Prostate gland (tissue), 2 donors: ENCODE measurements at regions not wholly inside any gene's neighbourhood (a gene's known extent, or its start where the extent isn't known, plus 50 kb on each side); places are given as distances from the start of the nearest gene placed in this dataset.
"Not testable (repeated sequence)": the region's sequence is repeated elsewhere in the genome, so short reads cannot be mapped to it uniquely, and the experiment has no call there.

Source experiments
- DNase-seq: peaks from one replicate; pipeline ENCODE4 v3.0.0-alpha.2; 2019; ENCODE audit warnings: low spot score
- H3K27ac ChIP-seq, 2 donors: fragments of 200-600 bp; sonication (generic); 2 replicates each; pipeline ENCODE4 v1.5.1; 2017 to 2019
- H3K27me3 ChIP-seq: fragments of 200-600 bp; sonication (generic); replicated peaks from 2 replicates; pipeline ENCODE4 v1.5.1; 2019; ENCODE audit not compliant: insufficient read depth
- H3K36me3 ChIP-seq, 2 donors: fragments of 200-600 bp; sonication (generic); 1 replicate in 1 of 2; 2 replicates in 1 of 2; pipeline versions ENCODE4 v1.5.1 to v1.8.1; 2017 to 2019
- H3K4me1 ChIP-seq: fragments of 200-600 bp; sonication (generic); replicated peaks from 2 replicates; pipeline ENCODE4 v1.5.1; 2019
- H3K4me3 ChIP-seq, 2 donors: fragments of 200-600 bp; sonication (generic); 2 replicates each; pipeline ENCODE4 v1.5.1; 2017 to 2019
- H3K9me3 ChIP-seq: fragments of 200-600 bp; sonication (generic); 2 replicates; pipeline ENCODE4 v1.5.1; 2017
- POLR2A ChIP-seq: fragments of 450-650 bp; IDR thresholded peaks from one replicate; pipeline ENCODE4 v1.6.1; 2016; ENCODE audit warnings: antibody characterized with exemption, mild to moderate bottlenecking
- POLR2AphosphoS5 ChIP-seq: sonication (generic); formaldehyde crosslinking; IDR thresholded peaks from one replicate; pipeline ENCODE4 v1.6.1; 2017; ENCODE audit warnings: antibody characterized with exemption
- whole genome bisulfite sequencing: methylation state at CpG from one replicate; pipeline ENCODE4 v1.1.5; 2018; 5-methylcytosine and 5-hydroxymethylcytosine counted together
- intact Hi-C: fragments of 100-400 bp; cut with DNase I; formaldehyde crosslinking; loops from one replicate; pipeline ENCODE4 v1.14.2; 2022
- TF ChIP-seq, protein P1 (sequence below), 4 experiments: fragments of 200-600 bp in 2 of 4; fragments of 450-650 bp in 2 of 4; sonication (generic) in 2 of 4; IDR thresholded peaks; 1 replicate in 3 of 4; 2 replicates in 1 of 4; pipeline ENCODE4 v1.5.1; 2016 to 2019; ENCODE audit warnings: antibody characterized with exemption in 4 of 4, mild to moderate bottlenecking in 2 of 4, moderate library complexity in 2 of 4

DNA sequence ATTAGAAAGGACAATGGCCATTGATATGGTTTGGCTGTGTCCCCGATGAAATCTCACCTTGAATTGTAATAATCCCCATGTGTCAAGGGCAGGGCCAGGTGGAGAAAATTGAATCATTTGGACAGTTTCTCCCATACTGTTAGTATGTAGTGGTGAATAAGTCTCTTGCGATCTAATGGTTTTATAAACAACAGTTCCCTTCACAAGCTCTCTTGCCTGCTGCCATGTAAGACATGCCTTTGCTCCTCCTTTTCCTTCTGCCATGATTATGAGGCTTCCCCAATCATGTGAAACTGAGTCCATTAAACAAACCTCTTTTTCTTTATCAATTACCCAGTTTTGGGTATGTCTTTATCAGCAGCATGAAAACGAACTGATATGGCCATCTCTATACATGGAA is 302.7 kb downstream of the SFMBT2 start:
- DNase-seq, result no peak
- Histone ChIP-seq H3K27me3 (no peaks in the 10 kb centered on the region), H3K4me1 (no peaks in the 10 kb centered on the region), H3K27ac (no peak overlapping the region), H3K4me3 (no peak overlapping the region), H3K36me3 (no peaks in the 10 kb centered on the region), H3K9me3 (no peaks in the 10 kb centered on the region)
- intact Hi-C loops, result no loop called here
- TF ChIP-seq POLR2AphosphoS5, result no peak
- TF ChIP-seq POLR2A, result no peak
- TF ChIP-seq, protein P1, sequence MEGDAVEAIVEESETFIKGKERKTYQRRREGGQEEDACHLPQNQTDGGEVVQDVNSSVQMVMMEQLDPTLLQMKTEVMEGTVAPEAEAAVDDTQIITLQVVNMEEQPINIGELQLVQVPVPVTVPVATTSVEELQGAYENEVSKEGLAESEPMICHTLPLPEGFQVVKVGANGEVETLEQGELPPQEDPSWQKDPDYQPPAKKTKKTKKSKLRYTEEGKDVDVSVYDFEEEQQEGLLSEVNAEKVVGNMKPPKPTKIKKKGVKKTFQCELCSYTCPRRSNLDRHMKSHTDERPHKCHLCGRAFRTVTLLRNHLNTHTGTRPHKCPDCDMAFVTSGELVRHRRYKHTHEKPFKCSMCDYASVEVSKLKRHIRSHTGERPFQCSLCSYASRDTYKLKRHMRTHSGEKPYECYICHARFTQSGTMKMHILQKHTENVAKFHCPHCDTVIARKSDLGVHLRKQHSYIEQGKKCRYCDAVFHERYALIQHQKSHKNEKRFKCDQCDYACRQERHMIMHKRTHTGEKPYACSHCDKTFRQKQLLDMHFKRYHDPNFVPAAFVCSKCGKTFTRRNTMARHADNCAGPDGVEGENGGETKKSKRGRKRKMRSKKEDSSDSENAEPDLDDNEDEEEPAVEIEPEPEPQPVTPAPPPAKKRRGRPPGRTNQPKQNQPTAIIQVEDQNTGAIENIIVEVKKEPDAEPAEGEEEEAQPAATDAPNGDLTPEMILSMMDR (IDR thresholded peaks at IDR 0.05), result no peak
- WGBS, result 95% methylated on average over 3 of the region's 3 CpGs

DNA sequence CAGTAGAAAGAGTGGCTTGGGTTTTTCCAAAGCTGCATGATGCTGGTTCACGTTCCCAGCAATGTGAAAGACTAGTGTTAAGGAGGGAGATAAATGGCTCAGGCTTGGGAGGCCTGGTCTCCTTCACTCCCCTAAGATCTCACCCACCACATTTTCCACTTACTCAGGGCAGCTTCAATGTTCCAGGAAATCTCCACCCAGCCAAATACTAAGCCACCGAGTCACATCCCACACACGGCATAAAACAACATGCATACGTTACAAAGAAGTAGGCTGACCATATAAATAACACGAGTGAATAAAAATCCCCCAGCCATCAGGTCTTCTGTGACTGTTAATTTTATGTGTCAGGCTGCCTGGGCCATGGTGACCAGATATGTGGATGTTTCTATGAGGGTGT is 303.5 kb downstream of the SFMBT2 start:
- Histone ChIP-seq H3K4me1 (no peaks in the 10 kb centered on the region), H3K9me3 (no peaks in the 10 kb centered on the region), H3K27me3 (no peaks in the 10 kb centered on the region), H3K27ac (no peak overlapping the region), H3K36me3 (no peaks in the 10 kb centered on the region), H3K4me3 (no peak overlapping the region)
- no peak for DNase-seq
- intact Hi-C loops, result no loop called here
- TF ChIP-seq, protein P1 (IDR thresholded peaks at IDR 0.05), result no peak
- no peak for TF ChIP-seq POLR2A
- no peak for TF ChIP-seq POLR2AphosphoS5
- 88% methylated on average over 5 of the region's 5 CpGs for WGBS

DNA sequence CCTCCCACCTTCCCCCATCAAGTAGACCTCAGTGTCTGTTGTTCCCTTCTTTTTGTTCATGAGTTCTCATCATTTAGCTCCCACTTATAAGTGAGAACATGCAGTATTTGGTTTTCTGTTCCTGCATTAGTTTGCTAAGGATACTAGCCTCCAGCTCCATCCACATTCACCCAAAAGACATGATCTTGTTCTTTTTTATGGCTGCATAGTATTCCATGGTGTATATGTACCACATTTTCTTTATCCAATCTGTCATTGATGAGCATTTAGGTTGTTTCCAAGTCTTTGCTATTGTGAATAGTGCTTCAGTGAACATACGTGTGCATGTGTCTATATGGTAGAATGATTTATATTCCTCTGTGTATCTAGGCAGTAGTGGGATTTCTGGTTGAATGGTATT is 306.5 kb downstream of the SFMBT2 start:
- H3K4me1 ChIP-seq, H3K27me3 ChIP-seq, intact Hi-C loops, H3K27ac ChIP-seq, DNase-seq, H3K4me3 ChIP-seq, H3K36me3 ChIP-seq, H3K9me3 ChIP-seq: not testable (repeated sequence)
- 94% methylated on average over 1 of the region's 1 CpG for WGBS

DNA sequence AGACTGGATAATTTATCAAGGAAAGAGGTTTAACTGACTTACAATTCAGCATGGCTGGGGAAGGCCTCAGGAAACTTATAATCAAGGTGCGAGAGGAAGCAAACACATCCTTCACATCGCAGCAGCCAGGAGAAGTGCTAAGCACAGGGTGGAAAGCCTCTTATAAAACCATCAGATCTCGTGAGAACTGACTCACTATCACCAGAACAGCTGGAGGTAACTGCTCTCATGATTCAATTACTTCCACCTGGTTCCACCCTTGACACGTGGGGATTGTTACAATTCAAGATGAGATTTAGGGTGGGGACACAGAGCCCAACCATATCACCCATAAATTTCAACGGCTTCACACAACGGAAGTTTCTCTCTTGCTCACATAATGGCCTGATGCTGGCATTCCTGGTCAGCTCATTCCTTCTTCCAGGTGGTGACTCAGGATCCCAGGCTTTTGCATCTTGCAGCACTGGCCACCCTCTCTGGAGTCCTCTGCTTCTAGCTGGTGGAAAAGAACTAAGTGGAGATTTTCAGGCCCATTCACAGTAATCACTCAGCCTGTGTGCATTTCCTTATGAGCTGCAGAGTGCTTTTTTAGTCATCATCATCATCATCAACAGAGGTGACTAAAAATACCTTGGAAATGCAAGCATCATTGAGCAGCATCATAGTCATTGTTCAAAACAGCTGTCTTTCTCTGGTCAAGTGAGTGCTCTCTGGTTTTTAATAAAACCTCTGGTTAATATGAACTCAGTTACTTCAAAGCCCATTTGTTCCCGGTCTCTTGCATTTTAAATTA is 308.1 kb downstream of the SFMBT2 start:
- intact Hi-C loops, result no loop called here
- TF ChIP-seq POLR2A, result no peak
- TF ChIP-seq, protein P1 (IDR thresholded peaks at IDR 0.05), result no peak
- TF ChIP-seq POLR2AphosphoS5, result no peak
- WGBS, result 67% methylated on average over 7 of the region's 7 CpGs
- no peak overlapping the region for H3K4me3 ChIP-seq
- DNase-seq, result no peak
- no peaks in the 10 kb centered on the region for H3K27me3 ChIP-seq
- H3K36me3 ChIP-seq, result no peaks in the 10 kb centered on the region
- H3K4me1 ChIP-seq, result no peaks in the 10 kb centered on the region
- H3K9me3 ChIP-seq, result no peaks in the 10 kb centered on the region
- no peak overlapping the region for H3K27ac ChIP-seq

DNA sequence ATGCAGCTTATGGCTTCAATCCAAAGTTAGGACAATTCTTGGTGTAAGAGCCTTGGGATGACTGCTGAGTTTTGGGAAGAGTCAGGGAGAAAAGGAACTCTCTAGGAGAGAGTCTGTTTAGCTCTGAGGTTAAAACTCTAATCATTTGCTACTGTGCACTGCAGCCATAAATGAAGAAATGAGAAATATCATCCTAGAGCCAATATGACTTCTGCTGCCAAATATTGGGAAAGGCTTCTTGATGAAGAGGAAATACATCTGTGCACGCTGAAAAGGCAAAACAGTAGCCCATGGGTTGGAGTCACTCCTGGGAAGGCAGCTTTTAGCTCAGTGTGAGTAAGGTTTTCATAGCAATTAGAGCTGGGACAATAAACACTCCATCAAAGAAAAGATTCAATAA is 308.8 kb downstream of the SFMBT2 start:
- Histone ChIP-seq H3K27ac (no peak overlapping the region), H3K27me3 (no peaks in the 10 kb centered on the region), H3K4me3 (no peak overlapping the region), H3K9me3 (no peaks in the 10 kb centered on the region), H3K4me1 (no peaks in the 10 kb centered on the region), H3K36me3 (no peaks in the 10 kb centered on the region)
- WGBS, result 24% methylated on average over 1 of the region's 1 CpG
- TF ChIP-seq, protein P1 (IDR thresholded peaks at IDR 0.05), result no peak
- TF ChIP-seq POLR2A (no peak), POLR2AphosphoS5 (no peak)
- intact Hi-C loops, result no loop called here
- no peak for DNase-seq
